Peyer's patch (tissue), 4 donors: ENCODE measurements at regions not wholly inside any gene's neighbourhood (a gene's known extent, or its start where the extent isn't known, plus 50 kb on each side); places are given as distances from the start of the nearest gene placed in this dataset.

Source experiments
- DNase-seq, 3 donors: peaks; one replicate each; pipeline ENCODE4 v3.0.0-alpha.2; 2017 to 2019
- H3K27ac ChIP-seq, 4 donors: fragments of 200-600 bp; sonication (generic); one replicate each; pipeline ENCODE4 v1.5.1; 2016 to 2019
- H3K27me3 ChIP-seq, 2 donors: fragments of 200-600 bp; sonication (generic); one replicate each; pipeline ENCODE4 v1.5.1; 2019
- H3K36me3 ChIP-seq, 3 donors: fragments of 200-600 bp; sonication (generic); one replicate each; pipeline ENCODE4 v1.5.1; 2016 to 2019
- H3K4me1 ChIP-seq, 4 donors: fragments of 200-600 bp; sonication (generic); one replicate each; pipeline ENCODE4 v1.5.1; 2016 to 2019
- H3K4me3 ChIP-seq, 4 donors: fragments of 200-600 bp; sonication (generic); 1 replicate in 3 of 4; 2 replicates in 1 of 4; pipeline ENCODE4 v1.5.1; 2016 to 2019; ENCODE audit warnings: mild to moderate bottlenecking in 1 of 4
- H3K9me3 ChIP-seq, 4 donors: fragments of 200-600 bp; sonication (generic); one replicate each; pipeline ENCODE4 v1.5.1; 2016 to 2019; ENCODE audit warnings: mild to moderate bottlenecking in 1 of 4
- CTCF ChIP-seq, 6 experiments: fragments of 450-650 bp in 4 of 6; fragments of 200-600 bp in 2 of 6; sonication (generic) in 1 of 6; IDR thresholded peaks; one replicate each; pipeline ENCODE4 v1.5.1; 2017 to 2019; ENCODE audit warnings: antibody characterized with exemption in 6 of 6, mild to moderate bottlenecking in 3 of 6, moderate library complexity in 1 of 6
- POLR2A ChIP-seq, 2 donors: fragments of 450-650 bp; IDR thresholded peaks; one replicate each; pipeline ENCODE4 v1.5.1; 2017; ENCODE audit warnings: antibody characterized with exemption in 2 of 2, mild to moderate bottlenecking in 2 of 2, moderate library complexity in 2 of 2

GRCh38 chr6:167533851-167534250, 209.0 kb downstream of the TTLL2 start:
- Histone ChIP-seq H3K9me3 (no peaks in the 10 kb centered on the region), H3K4me1 (no peaks in the 10 kb centered on the region), H3K27ac (no peak overlapping the region), H3K36me3 (no peaks in the 10 kb centered on the region), H3K4me3 (no peak overlapping the region), H3K27me3 (no peaks in the 10 kb centered on the region)
- no peak for DNase-seq
- TF ChIP-seq CTCF (IDR thresholded peaks at IDR 0.05) (no peak), POLR2A (IDR thresholded peaks at IDR 0.05) (no peak)

- no peak for DNase-seq
- no peaks in the 10 kb centered on the region for H3K36me3 ChIP-seq
- H3K27me3 ChIP-seq, result no peaks in the 10 kb centered on the region
- no peak overlapping the region for H3K27ac ChIP-seq
- no peaks in the 10 kb centered on the region for H3K4me1 ChIP-seq
- no peaks in the 10 kb centered on the region for H3K9me3 ChIP-seq
- H3K4me3 ChIP-seq, result no peak overlapping the region
- TF ChIP-seq POLR2A (IDR thresholded peaks at IDR 0.05), result no peak
- TF ChIP-seq CTCF (IDR thresholded peaks at IDR 0.05), result no peak
Observed at GRCh38 chr6:167537816-167538215, 212.9 kb downstream of the TTLL2 start.

GRCh38 chr6:167538746-167539145, 213.9 kb downstream of the TTLL2 start:
- Histone ChIP-seq H3K27me3 (no peaks in the 10 kb centered on the region), H3K27ac (no peak overlapping the region), H3K36me3 (no peaks in the 10 kb centered on the region), H3K4me3 (no peak overlapping the region), H3K9me3 (no peaks in the 10 kb centered on the region), H3K4me1 (no peaks in the 10 kb centered on the region)
- no peak for DNase-seq
- TF ChIP-seq POLR2A (IDR thresholded peaks at IDR 0.05) (no peak), CTCF (IDR thresholded peaks at IDR 0.05) (no peak)

GRCh38 chr6:167540796-167541195, 215.9 kb downstream of the TTLL2 start:
- Histone ChIP-seq H3K36me3 (no peaks in the 10 kb centered on the region), H3K4me3 (no peak overlapping the region), H3K4me1 (no peaks in the 10 kb centered on the region), H3K27ac (no peak overlapping the region), H3K27me3 (no peaks in the 10 kb centered on the region), H3K9me3 (no peaks in the 10 kb centered on the region)
- TF ChIP-seq CTCF (IDR thresholded peaks at IDR 0.05) (no peak), POLR2A (IDR thresholded peaks at IDR 0.05) (no peak)
- no peak for DNase-seq

- Histone ChIP-seq H3K36me3 (no peaks in the 10 kb centered on the region), H3K4me3 (no peak overlapping the region), H3K27ac (no peak overlapping the region), H3K27me3 (no peaks in the 10 kb centered on the region), H3K9me3 (no peaks in the 10 kb centered on the region), H3K4me1 (no peaks in the 10 kb centered on the region)
- no peak for TF ChIP-seq CTCF (IDR thresholded peaks at IDR 0.05)
- no peak for TF ChIP-seq POLR2A (IDR thresholded peaks at IDR 0.05)
- DNase-seq, result no peak
Observed at GRCh38 chr6:167541544-167541943, 216.7 kb downstream of the TTLL2 start.
